H9 (cell line): ENCODE measurements at regions not wholly inside any gene's neighbourhood (a gene's known extent, or its start where the extent isn't known, plus 50 kb on each side); places are given as distances from the start of the nearest gene placed in this dataset.

Experiments used
- DNase-seq: peaks from one replicate; pipeline ENCODE4 v3.0.0-alpha.2; 2017
- H2AFZ ChIP-seq: one replicate; pipeline ENCODE4 v1.6.1; 2013; ENCODE audit warnings: mild to moderate bottlenecking, low read length, control low read depth, moderate library complexity
- H2AK5ac ChIP-seq: 2 replicates; pipeline ENCODE4 v1.6.1; 2013; ENCODE audit warnings: low read length, control low read depth, mixed read lengths; ENCODE audit not compliant: insufficient read length
- H2BK120ac ChIP-seq: one replicate; pipeline ENCODE4 v1.6.1; 2013; ENCODE audit warnings: low read depth, mild to moderate bottlenecking, low read length, control low read depth, inconsistent platforms; ENCODE audit not compliant: poor library complexity, severe bottlenecking
- H2BK12ac ChIP-seq: 2 replicates; pipeline ENCODE4 v1.6.1; 2013; ENCODE audit warnings: low read length, control low read depth, mixed read lengths, low read depth; ENCODE audit not compliant: insufficient read length
- H2BK15ac ChIP-seq: 2 replicates; pipeline ENCODE4 v1.6.1; 2013; ENCODE audit warnings: low read depth, low read length, control low read depth
- H2BK20ac ChIP-seq: one replicate; pipeline ENCODE4 v1.6.1; 2013; ENCODE audit warnings: low read depth, mild to moderate bottlenecking, low read length, control low read depth, inconsistent platforms; ENCODE audit not compliant: poor library complexity, severe bottlenecking
- H2BK5ac ChIP-seq: 2 replicates; pipeline ENCODE4 v1.6.1; 2013; ENCODE audit warnings: low read length, control low read depth, mixed read lengths; ENCODE audit not compliant: insufficient read length
- H3K14ac ChIP-seq: 2 replicates; pipeline ENCODE4 v1.6.1; 2013; ENCODE audit warnings: low read length, control low read depth; ENCODE audit not compliant: insufficient read depth
- H3K18ac ChIP-seq: 2 replicates; pipeline ENCODE4 v1.6.1; 2013; ENCODE audit warnings: low read depth, mild to moderate bottlenecking, mixed read lengths, low read length, control low read depth; ENCODE audit not compliant: insufficient read length
- H3K23ac ChIP-seq: 2 replicates; pipeline ENCODE4 v1.6.1; 2013; ENCODE audit warnings: low read length, control low read depth, mixed read lengths, low read depth; ENCODE audit not compliant: insufficient read length
- H3K23me2 ChIP-seq: 2 replicates; pipeline ENCODE4 v1.6.1; 2013; ENCODE audit warnings: low read depth, mild to moderate bottlenecking, mixed read lengths, low read length, control low read depth; ENCODE audit not compliant: insufficient read length, poor library complexity, severe bottlenecking
- H3K27ac ChIP-seq: 2 replicates; pipeline ENCODE4 v1.5.1; 2013; ENCODE audit warnings: low read length, control low read depth, mixed read lengths, low read depth; ENCODE audit not compliant: insufficient read length
- H3K27me3 ChIP-seq: 2 replicates; pipeline ENCODE4 v1.6.1; 2013; ENCODE audit warnings: low read length, control low read depth, inconsistent platforms; ENCODE audit not compliant: insufficient read depth
- H3K4ac ChIP-seq: 2 replicates; pipeline ENCODE4 v1.6.1; 2013; ENCODE audit warnings: low read depth, mild to moderate bottlenecking, control low read depth, inconsistent platforms, low read length, moderate library complexity
- H3K4me1 ChIP-seq: 2 replicates; pipeline ENCODE4 v1.6.1; 2013; ENCODE audit warnings: low read length, control low read depth, inconsistent platforms; ENCODE audit not compliant: insufficient read depth
- H3K4me2 ChIP-seq: 2 replicates; pipeline ENCODE4 v1.6.1; 2013; ENCODE audit warnings: low read length, control low read depth, mixed read lengths; ENCODE audit not compliant: insufficient read length, insufficient read depth
- H3K56ac ChIP-seq: 2 replicates; pipeline ENCODE4 v1.6.1; 2013; ENCODE audit warnings: low read depth, mild to moderate bottlenecking, mixed read lengths, low read length, control low read depth; ENCODE audit not compliant: insufficient read length
- H3K79me1 ChIP-seq: 2 replicates; pipeline ENCODE4 v1.6.1; 2013; ENCODE audit warnings: low read depth, mild to moderate bottlenecking, moderate library complexity, low read length, control low read depth, inconsistent platforms; ENCODE audit not compliant: insufficient read depth, poor library complexity, severe bottlenecking
- H3K79me2 ChIP-seq: 2 replicates; pipeline ENCODE4 v1.6.1; 2013; ENCODE audit warnings: low read length, control low read depth, inconsistent platforms; ENCODE audit not compliant: insufficient read depth
- H3K9ac ChIP-seq: 2 replicates; pipeline ENCODE4 v1.6.1; 2013; ENCODE audit warnings: low read length, control low read depth, mixed read lengths; ENCODE audit not compliant: insufficient read length; ENCODE audit errors: extremely low read depth
- H3K9me3 ChIP-seq: one replicate; pipeline ENCODE4 v1.6.1; 2013; ENCODE audit warnings: low read depth, low read length, inconsistent platforms; ENCODE audit not compliant: control insufficient read depth
- H3T11ph ChIP-seq: one replicate; pipeline ENCODE4 v1.6.1; 2013; ENCODE audit warnings: mild to moderate bottlenecking, low read length, control low read depth, inconsistent platforms
- H4K20me1 ChIP-seq: one replicate; pipeline ENCODE4 v1.6.1; 2013; ENCODE audit not compliant: control insufficient read depth, insufficient read length, insufficient read depth
- H4K5ac ChIP-seq: 2 replicates; pipeline ENCODE4 v1.6.1; 2013; ENCODE audit warnings: low read depth, mild to moderate bottlenecking, mixed read lengths, low read length, control low read depth; ENCODE audit not compliant: insufficient read length
- H4K8ac ChIP-seq: replicated peaks from 2 replicates; pipeline ENCODE4 v1.6.1; 2013; ENCODE audit warnings: low read length, control low read depth, mixed read lengths, low read depth; ENCODE audit not compliant: insufficient read length
- H4K91ac ChIP-seq: 2 replicates; pipeline ENCODE4 v1.6.1; 2013; ENCODE audit warnings: low read depth, mild to moderate bottlenecking, moderate library complexity, mixed read lengths, low read length, control low read depth; ENCODE audit not compliant: insufficient read length
- H3K27ac Mint-ChIP-seq, 3 experiments: 2 replicates in 2 of 3; 3 replicates in 1 of 3; pipeline ENCODE4 v1.8.0; 2020 to 2021; ENCODE audit warnings: mixed read lengths in 3 of 3, mild to moderate bottlenecking in 1 of 3, moderate library complexity in 1 of 3
- H3K27me3 Mint-ChIP-seq: 2 replicates; pipeline ENCODE4 v1.8.0; 2021; ENCODE audit warnings: low read depth, mild to moderate bottlenecking, moderate library complexity, mixed read lengths
- H3K36me3 Mint-ChIP-seq, 3 experiments: 2 replicates in 2 of 3; 3 replicates in 1 of 3; pipeline ENCODE4 v1.8.0; 2020 to 2021; ENCODE audit warnings: low read depth in 3 of 3, mixed read lengths in 3 of 3; ENCODE audit not compliant: insufficient read depth in 1 of 3
- H3K4me1 Mint-ChIP-seq, 2 experiments: 2 replicates each; pipeline ENCODE4 v1.8.0; 2020; ENCODE audit warnings: mixed read lengths in 2 of 2
- H3K4me3 Mint-ChIP-seq, 2 experiments: 2 replicates in 1 of 2; 3 replicates in 1 of 2; pipeline ENCODE4 v1.8.0; 2020 to 2021; ENCODE audit warnings: mild to moderate bottlenecking in 2 of 2, mixed read lengths in 2 of 2, moderate library complexity in 1 of 2
- H3K9me3 Mint-ChIP-seq, 2 experiments: 2 replicates in 1 of 2; 3 replicates in 1 of 2; pipeline ENCODE4 v1.8.0; 2020; ENCODE audit warnings: mild to moderate bottlenecking in 2 of 2, mixed read lengths in 2 of 2, moderate library complexity in 1 of 2
- CTCF ChIP-seq: fragments of 200-600 bp; sonication (generic); conservative IDR thresholded peaks from 3 replicates; pipeline ENCODE4 v1.8.0; 2021; ENCODE audit warnings: antibody characterized with exemption, mild to moderate bottlenecking
- WGBS: extraction: QIAGEN DNeasy Blood & Tissue Kit; methylation state at CpG from one replicate; pipeline ENCODE4 v1.1.7; 2013; ENCODE audit warnings: missing lambda C conversion rate, low lambda C conversion rate, mixed read lengths; ENCODE audit not compliant: insufficient read length; ENCODE audit errors: extremely low coverage; 5-methylcytosine and 5-hydroxymethylcytosine counted together

- no peaks in the 10 kb centered on the region for H3K4me1 Mint-ChIP-seq
- no peaks in the 10 kb centered on the region for H3K9me3 ChIP-seq
- H4K91ac ChIP-seq: no peak overlapping the region
- TF ChIP-seq CTCF: no peak
- no peaks in the 10 kb centered on the region for H3K23me2 ChIP-seq
- no peaks in the 10 kb centered on the region for H3K79me1 ChIP-seq
- H3K56ac ChIP-seq: no peak overlapping the region
- H3K18ac ChIP-seq: no peak overlapping the region
- no peaks in the 10 kb centered on the region for H3K27me3 Mint-ChIP-seq
- H2AFZ ChIP-seq: no peak overlapping the region
- H2BK5ac ChIP-seq: no peak overlapping the region
- no CpG with 5 or more reads among the region's 3 CpGs for WGBS
- no peak overlapping the region for H4K8ac ChIP-seq
- H2BK20ac ChIP-seq: no peak overlapping the region
- no peak overlapping the region for H2BK15ac ChIP-seq
- no peak overlapping the region for H2AK5ac ChIP-seq
- H2BK12ac ChIP-seq: no peak overlapping the region
- H4K5ac ChIP-seq: no peak overlapping the region
- H3K4me2 ChIP-seq: no peak overlapping the region
- no peaks in the 10 kb centered on the region for H3K79me2 ChIP-seq
- H3K27ac Mint-ChIP-seq: no peak overlapping the region
- no peak overlapping the region for H3K4ac ChIP-seq
- no peak overlapping the region for H3K4me3 Mint-ChIP-seq
- no peak overlapping the region for H2BK120ac ChIP-seq
- no peak overlapping the region for H3K14ac ChIP-seq
- H3K27ac ChIP-seq: no peak overlapping the region
- no peak overlapping the region for H3K23ac ChIP-seq
- H3T11ph ChIP-seq: no peak overlapping the region
- H3K9me3 Mint-ChIP-seq: peaks cover 0 to 5% of the 10 kb centered on the region in 2 experiments; a peak in 2 of 5 replicates
- H3K4me1 ChIP-seq: no peaks in the 10 kb centered on the region
- no peak overlapping the region for H3K9ac ChIP-seq
- H3K36me3 Mint-ChIP-seq: no peaks in the 10 kb centered on the region
- no peaks in the 10 kb centered on the region for H3K27me3 ChIP-seq
- no peak for DNase-seq
- H4K20me1 ChIP-seq: no peaks in the 10 kb centered on the region
These were observed 154.7 kb downstream of the QPCT start for GRCh38 chr2:37499113-37499512.
